HUES64 (cell line): ENCODE measurements at regions not wholly inside any gene's neighbourhood (a gene's known extent, or its start where the extent isn't known, plus 50 kb on each side); places are given as distances from the start of the nearest gene placed in this dataset.

ENCODE experiments used
- H3K27ac ChIP-seq: 2 replicates; pipeline ENCODE4 v1.7.0; 2013; ENCODE audit warnings: low read depth, low read length, inconsistent platforms
- H3K27me3 ChIP-seq: 2 replicates; pipeline ENCODE4 v1.6.1; 2013; ENCODE audit warnings: mild to moderate bottlenecking, low read length; ENCODE audit not compliant: insufficient read depth
- H3K36me3 ChIP-seq: 2 replicates; pipeline ENCODE4 v1.6.1; 2013; ENCODE audit warnings: mild to moderate bottlenecking, low read length; ENCODE audit not compliant: insufficient read depth
- H3K4me1 ChIP-seq: 2 replicates; pipeline ENCODE4 v1.6.1; 2013; ENCODE audit warnings: mild to moderate bottlenecking, low read length, moderate library complexity; ENCODE audit not compliant: insufficient read depth
- H3K4me3 ChIP-seq: 2 replicates; pipeline ENCODE4 v1.5.1; 2013; ENCODE audit warnings: mild to moderate bottlenecking, low read length, moderate library complexity
- H3K9ac ChIP-seq: 2 replicates; pipeline ENCODE4 v1.6.1; 2013; ENCODE audit warnings: mild to moderate bottlenecking, low read depth, low read length
- H3K9me3 ChIP-seq: 2 replicates; pipeline ENCODE4 v1.6.1; 2013; ENCODE audit warnings: low read depth, low read length; ENCODE audit not compliant: insufficient read depth
- WGBS: fragments of 150-250, 120-280 bp; methylation state at CpG from one replicate; pipeline ENCODE4 v1.1.7; 2013; ENCODE audit warnings: missing lambda C conversion rate; 5-methylcytosine and 5-hydroxymethylcytosine counted together

DNA sequence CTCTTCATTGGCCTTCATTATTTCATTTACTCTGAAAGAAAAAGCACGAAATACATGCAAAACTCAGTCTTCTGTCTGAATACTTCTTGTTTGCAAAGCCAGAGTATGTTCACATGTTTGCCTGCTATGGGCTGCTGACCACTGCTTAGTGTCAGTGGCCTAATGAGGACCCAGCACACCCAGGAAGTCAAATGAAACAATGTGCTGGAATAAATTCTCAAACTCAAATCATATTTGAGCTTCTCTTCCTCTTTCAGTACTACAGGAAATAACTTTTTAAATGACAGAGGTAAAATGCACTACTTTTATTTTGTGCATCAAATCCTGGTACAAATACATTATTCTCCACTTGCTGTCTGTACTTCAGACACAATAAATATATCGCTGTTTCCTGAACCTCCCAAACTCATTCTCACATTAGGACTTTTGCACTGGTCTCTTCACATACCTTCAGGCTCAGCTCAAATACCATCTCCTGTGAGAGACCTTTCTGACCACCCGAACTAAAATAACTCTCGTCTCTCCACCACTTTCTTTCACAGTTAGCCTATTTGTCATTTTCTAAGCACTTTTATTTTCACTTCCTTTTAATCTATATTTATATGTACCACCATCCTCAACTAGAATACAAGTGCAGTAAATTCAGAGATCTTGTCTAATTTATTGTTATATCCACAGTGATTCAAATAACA is 176.8 kb downstream of the TUSC7 start:
- H3K27ac ChIP-seq: no peak overlapping the region
- H3K9ac ChIP-seq: no peak overlapping the region
- H3K4me3 ChIP-seq: no peak overlapping the region
- no peaks in the 10 kb centered on the region for H3K9me3 ChIP-seq
- no peaks in the 10 kb centered on the region for H3K4me1 ChIP-seq
- no peaks in the 10 kb centered on the region for H3K36me3 ChIP-seq
- no peaks in the 10 kb centered on the region for H3K27me3 ChIP-seq
- WGBS: 68% methylated on average over 4 of the region's 4 CpGs

DNA sequence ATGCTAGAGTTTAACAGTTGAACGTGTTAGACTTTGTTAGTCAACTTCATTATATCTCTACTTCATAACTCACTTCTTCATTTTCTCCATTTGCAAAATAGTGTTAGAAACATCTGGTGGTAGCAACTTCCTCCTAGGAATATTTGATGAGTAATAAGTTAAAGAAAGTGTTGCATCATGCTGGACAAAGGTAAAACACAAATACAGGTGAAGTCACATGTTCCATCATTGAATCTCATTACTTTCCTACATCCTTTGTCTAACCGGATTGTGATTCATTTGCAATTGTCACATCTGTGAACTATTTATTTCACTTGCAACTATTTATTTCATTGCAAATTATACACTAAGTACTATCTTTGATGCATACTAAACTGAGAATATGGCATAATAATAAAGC is 186.5 kb downstream of the TUSC7 start:
- H3K9ac ChIP-seq: no peak overlapping the region
- H3K4me1 ChIP-seq: no peaks in the 10 kb centered on the region
- WGBS: 95% methylated on average over 1 of the region's 2 CpGs
- H3K4me3 ChIP-seq: no peak overlapping the region
- H3K27me3 ChIP-seq: no peaks in the 10 kb centered on the region
- H3K27ac ChIP-seq: no peak overlapping the region
- no peaks in the 10 kb centered on the region for H3K36me3 ChIP-seq
- no peaks in the 10 kb centered on the region for H3K9me3 ChIP-seq

DNA sequence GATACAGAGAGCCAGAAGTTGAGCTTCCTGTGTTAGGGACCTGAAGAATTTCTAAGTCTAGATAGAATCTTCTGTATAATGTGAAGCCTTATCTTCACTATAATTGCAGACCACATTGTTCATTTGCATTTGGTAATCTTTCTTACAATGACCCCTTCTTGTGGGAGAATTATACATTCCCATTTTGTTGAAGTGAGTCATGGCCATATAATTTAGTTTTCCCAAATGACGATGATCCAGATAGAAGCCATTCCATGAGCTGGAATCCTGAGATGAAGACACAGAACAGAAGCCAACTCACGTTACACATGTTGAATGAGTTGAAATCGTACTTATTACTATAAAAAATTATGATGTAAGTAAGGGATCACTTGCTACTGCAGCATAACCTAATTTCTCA is 187.8 kb downstream of the TUSC7 start:
- H3K27ac ChIP-seq: no peak overlapping the region
- WGBS: 84% methylated on average over 2 of the region's 3 CpGs
- H3K9ac ChIP-seq: no peak overlapping the region
- no peaks in the 10 kb centered on the region for H3K9me3 ChIP-seq
- no peaks in the 10 kb centered on the region for H3K27me3 ChIP-seq
- no peak overlapping the region for H3K4me3 ChIP-seq
- no peaks in the 10 kb centered on the region for H3K4me1 ChIP-seq
- H3K36me3 ChIP-seq: no peaks in the 10 kb centered on the region

DNA sequence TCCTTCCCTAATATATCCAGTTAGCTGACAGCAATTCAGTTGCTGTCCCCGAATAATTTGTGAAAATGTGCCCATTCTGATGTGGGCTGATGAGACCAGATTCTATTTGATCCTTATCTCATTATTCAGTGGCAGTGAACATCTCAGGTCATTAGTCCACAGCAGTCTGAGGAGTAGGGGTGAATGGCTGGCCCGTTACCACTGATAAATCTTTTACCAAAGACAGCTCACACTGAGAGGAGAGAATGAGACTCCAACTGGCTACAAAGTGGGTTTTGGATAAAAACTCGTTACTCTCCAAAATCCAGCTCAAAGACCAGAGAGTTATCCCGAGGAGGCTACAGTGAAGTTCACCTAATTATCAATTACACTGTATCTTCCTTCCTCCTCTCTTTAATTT is 189.7 kb downstream of the TUSC7 start:
- H3K27ac ChIP-seq: no peak overlapping the region
- no peak overlapping the region for H3K9ac ChIP-seq
- no peaks in the 10 kb centered on the region for H3K4me1 ChIP-seq
- H3K4me3 ChIP-seq: no peak overlapping the region
- WGBS: 88% methylated on average over 4 of the region's 4 CpGs
- no peaks in the 10 kb centered on the region for H3K27me3 ChIP-seq
- H3K9me3 ChIP-seq: no peaks in the 10 kb centered on the region
- no peaks in the 10 kb centered on the region for H3K36me3 ChIP-seq

DNA sequence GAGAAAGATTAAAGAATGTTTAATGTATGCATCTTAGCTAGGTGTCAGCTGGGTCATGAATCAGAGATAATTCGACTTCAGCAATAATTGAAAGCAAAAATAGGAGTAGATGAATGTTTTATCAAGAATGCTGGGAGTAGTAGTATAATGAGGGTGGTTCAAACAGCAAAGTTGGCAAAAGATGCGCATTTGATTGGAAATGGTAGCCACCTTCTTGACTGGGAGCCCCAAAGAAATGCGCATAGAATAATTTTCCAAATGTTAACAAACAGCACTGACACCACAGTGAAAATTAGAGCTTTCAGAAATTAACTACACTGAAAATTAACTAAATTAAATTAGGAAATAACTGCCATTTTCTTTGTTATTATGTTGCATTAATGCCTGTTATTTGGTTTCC is 195.8 kb downstream of the TUSC7 start:
- no peak overlapping the region for H3K4me3 ChIP-seq
- no peak overlapping the region for H3K27ac ChIP-seq
- H3K9me3 ChIP-seq: no peaks in the 10 kb centered on the region
- 97% methylated on average over 3 of the region's 3 CpGs for WGBS
- no peak overlapping the region for H3K9ac ChIP-seq
- no peaks in the 10 kb centered on the region for H3K27me3 ChIP-seq
- H3K4me1 ChIP-seq: peaks cover 5% of the 10 kb centered on the region; the same call in 1 of the 2 replicates
- H3K36me3 ChIP-seq: no peaks in the 10 kb centered on the region

DNA sequence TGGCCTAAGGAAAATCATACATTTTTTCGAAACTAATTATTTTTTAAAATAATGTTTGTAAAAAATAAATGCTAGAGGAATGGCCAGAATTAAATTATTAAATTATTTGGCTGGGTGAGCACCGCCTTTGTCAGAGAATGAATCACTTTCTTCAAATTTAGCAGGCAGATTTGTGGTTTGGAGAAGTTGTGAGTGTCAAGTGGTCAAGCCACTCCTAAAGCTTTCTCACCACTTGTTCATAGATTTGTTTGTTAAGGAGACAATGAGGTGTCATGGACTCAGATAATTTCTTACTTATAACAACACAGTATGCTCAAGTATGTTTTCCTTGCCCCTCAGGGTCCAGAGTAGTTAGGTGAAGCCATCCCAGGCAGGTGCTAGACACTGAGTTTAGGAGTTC is 196.2 kb downstream of the TUSC7 start:
- H3K36me3 ChIP-seq: no peaks in the 10 kb centered on the region
- no peak overlapping the region for H3K27ac ChIP-seq
- H3K27me3 ChIP-seq: no peaks in the 10 kb centered on the region
- no peak overlapping the region for H3K9ac ChIP-seq
- WGBS: 92% methylated on average over 1 of the region's 2 CpGs
- peaks cover 5% of the 10 kb centered on the region; the same call in 1 of the 2 replicates for H3K4me1 ChIP-seq
- no peak overlapping the region for H3K4me3 ChIP-seq
- no peaks in the 10 kb centered on the region for H3K9me3 ChIP-seq

DNA sequence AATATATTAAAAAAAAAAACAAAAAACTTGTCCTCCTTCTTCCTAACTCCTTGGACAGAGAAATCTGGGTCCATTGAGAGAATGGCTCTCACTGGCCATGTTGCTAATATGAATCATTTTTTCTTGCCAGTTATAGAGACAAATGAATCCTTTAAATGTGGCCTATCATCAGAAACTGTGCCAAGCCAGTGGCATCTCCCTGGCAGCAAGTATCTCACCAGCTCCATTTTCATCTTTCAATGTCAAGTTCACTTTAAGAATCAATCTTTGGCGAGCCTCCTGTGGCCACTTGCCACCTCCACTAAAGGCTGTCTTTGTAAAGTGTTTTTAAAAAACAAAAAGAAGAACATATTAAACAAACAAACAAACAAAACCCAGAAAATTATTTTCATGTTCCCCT is 202.5 kb downstream of the TUSC7 start:
- 75% methylated on average over 1 of the region's 1 CpG for WGBS
- H3K9ac ChIP-seq: no peak overlapping the region
- H3K9me3 ChIP-seq: no peaks in the 10 kb centered on the region
- no peak overlapping the region for H3K4me3 ChIP-seq
- no peaks in the 10 kb centered on the region for H3K27me3 ChIP-seq
- H3K4me1 ChIP-seq: no peaks in the 10 kb centered on the region
- no peak overlapping the region for H3K27ac ChIP-seq
- no peaks in the 10 kb centered on the region for H3K36me3 ChIP-seq

DNA sequence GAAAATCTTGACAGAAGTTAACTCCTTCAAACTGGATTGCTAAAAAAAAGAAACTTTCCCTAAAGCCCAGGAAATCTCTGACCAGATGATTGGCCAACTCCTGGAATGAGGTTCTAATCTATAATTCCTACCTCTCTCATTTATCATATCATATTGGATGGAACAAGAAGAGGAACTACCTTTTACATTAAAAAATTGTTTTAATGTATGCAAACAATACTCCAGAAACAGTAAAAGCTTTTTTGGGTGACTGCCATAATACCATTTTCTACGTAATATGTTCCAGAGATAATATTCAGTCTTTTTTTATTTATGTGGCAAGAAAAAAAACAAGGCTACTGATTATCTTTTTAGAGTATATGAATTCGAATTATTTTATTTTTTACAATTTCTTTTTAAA is 204.4 kb downstream of the TUSC7 start:
- Histone ChIP-seq H3K4me1 (no peaks in the 10 kb centered on the region), H3K27ac (no peak overlapping the region), H3K27me3 (no peaks in the 10 kb centered on the region), H3K9me3 (no peaks in the 10 kb centered on the region), H3K36me3 (no peaks in the 10 kb centered on the region), H3K9ac (no peak overlapping the region), H3K4me3 (no peak overlapping the region)
- WGBS: no CpG with 5 or more reads among the region's 2 CpGs

DNA sequence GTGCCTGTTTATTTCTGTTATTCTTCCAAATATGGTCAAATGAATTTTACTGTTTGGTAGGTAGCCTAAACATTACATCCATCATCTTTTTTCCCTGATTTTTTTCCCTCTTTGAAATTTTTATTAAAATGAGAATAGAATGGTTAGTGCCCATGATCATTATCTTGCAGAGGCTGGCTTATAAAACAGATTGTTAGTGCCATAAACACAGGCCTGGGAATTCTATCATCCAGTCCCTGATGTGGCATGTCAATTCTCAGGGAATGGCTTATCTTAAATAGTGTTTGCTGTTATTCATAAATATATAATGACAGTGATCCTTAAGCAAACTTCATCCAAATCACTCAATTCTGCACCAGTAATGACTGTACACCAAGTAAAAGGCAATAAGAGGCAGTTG is 207.3 kb downstream of the TUSC7 start:
- no peak overlapping the region for H3K9ac ChIP-seq
- H3K9me3 ChIP-seq: no peaks in the 10 kb centered on the region
- no peak overlapping the region for H3K4me3 ChIP-seq
- no peaks in the 10 kb centered on the region for H3K4me1 ChIP-seq
- no peaks in the 10 kb centered on the region for H3K36me3 ChIP-seq
- H3K27ac ChIP-seq: no peak overlapping the region
- no peaks in the 10 kb centered on the region for H3K27me3 ChIP-seq

DNA sequence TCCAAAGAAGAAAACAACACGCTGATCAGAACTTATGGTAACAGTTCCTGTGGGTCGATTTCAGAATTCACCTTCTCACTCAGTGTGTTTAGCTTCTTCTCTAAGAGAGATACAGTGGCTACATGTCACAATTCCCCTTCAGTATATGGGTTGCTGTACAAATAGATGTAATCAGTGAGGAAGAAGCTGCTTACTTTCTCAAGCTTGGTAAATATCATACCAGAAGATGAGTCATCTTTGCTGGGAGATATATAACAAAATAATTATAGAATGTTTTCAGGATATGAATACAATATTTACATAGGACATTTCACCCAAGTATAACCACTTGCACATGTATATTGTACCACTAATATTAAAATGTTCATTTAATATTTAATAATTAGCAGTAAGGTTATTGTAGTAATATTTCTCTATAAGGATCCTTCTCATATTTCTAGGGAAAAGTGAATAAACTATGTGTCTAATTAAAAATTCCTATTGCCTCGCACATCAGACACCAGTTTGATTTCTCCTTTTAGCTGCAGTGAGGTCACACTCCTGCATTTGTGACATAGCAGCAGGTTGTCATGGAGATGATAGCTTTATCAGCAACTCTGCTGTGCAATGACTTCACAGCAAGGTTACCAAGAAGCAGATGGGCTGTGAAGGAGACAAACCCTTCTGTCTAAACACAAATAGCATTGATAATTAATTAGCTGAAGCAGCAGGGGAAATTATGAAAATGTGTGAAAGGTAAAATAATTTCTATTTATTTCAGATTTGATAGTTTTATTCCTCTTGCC is 211.4 kb downstream of the TUSC7 start:
- 98% methylated on average over 3 of the region's 3 CpGs for whole genome bisulfite sequencing
- H3K9ac ChIP-seq: no peak overlapping the region
- H3K9me3 ChIP-seq: no peaks in the 10 kb centered on the region
- H3K4me1 ChIP-seq: no peaks in the 10 kb centered on the region
- no peaks in the 10 kb centered on the region for H3K36me3 ChIP-seq
- no peaks in the 10 kb centered on the region for H3K27me3 ChIP-seq
- no peak overlapping the region for H3K27ac ChIP-seq
- H3K4me3 ChIP-seq: no peak overlapping the region

DNA sequence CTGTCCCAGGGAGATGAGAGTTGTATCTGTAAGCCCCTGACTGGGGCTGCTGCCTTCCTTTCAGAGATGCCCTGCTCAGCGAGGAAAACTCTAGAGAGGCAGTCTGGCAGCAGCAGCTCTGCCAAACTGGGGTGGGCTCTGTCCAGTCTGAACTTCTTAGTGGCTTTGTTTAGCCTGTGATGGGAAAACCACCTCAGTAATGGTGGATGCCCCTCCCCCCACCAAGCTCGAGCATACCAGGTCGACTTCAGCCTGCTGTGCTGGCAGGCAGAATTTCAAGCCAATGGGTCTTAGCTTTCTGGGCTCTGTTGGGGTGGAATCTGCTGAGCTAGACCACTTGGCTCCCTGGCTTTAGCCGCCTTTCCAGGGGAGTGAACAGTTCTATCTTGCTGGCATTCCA is 218.3 kb downstream of the TUSC7 start:
- WGBS: 85% methylated on average over 4 of the region's 4 CpGs
- Histone ChIP-seq H3K27me3 (no peaks in the 10 kb centered on the region), H3K9me3 (no peaks in the 10 kb centered on the region), H3K4me3 (no peak overlapping the region), H3K36me3 (no peaks in the 10 kb centered on the region), H3K27ac (no peak overlapping the region), H3K9ac (no peak overlapping the region), H3K4me1 (peaks cover 8% of the 10 kb centered on the region; the same call in 1 of the 2 replicates)
